ENCODE measurements at regions not wholly inside any gene's neighbourhood (a gene's known extent, or its start where the extent isn't known, plus 50 kb on each side); places are given as distances from the start of the nearest gene placed in this dataset.

- H3K4me2 ChIP-seq (ENCODE audit: low read depth, low read length, poor library complexity, severe bottlenecking): no peak overlapping the region
- H3K27me3 ChIP-seq (ENCODE audit: low read length): no peaks in the 10 kb centered on the region
- H3K9me3 ChIP-seq (ENCODE audit: insufficient read depth, low read length): no peaks in the 10 kb centered on the region
- no peaks in the 10 kb centered on the region for H4K20me1 ChIP-seq (ENCODE audit: low read depth, low read length)
- H3K79me2 ChIP-seq (ENCODE audit: insufficient read depth, low read length): no peaks in the 10 kb centered on the region
- H3K9me2 ChIP-seq (replicated peaks; ENCODE audit: insufficient read depth, low read length): no peaks in the 10 kb centered on the region
- H3K27ac ChIP-seq (ENCODE audit: low read depth, low read length): no peak overlapping the region
- H3K36me3 ChIP-seq (ENCODE audit: low read length): no peaks in the 10 kb centered on the region
- no peak overlapping the region for H2AFZ ChIP-seq (ENCODE audit: low read depth, low read length, severe bottlenecking)
- H3F3A ChIP-seq (ENCODE audit: insufficient read depth): no peaks in the 10 kb centered on the region
- no peak for TF ChIP-seq CTCF (IDR thresholded peaks at IDR 0.05; ENCODE audit: insufficient read depth, low read length, poor library complexity, severe bottlenecking)
- no peak for TF ChIP-seq EZH2phosphoT487 (conservative IDR thresholded peaks at IDR 0.05; ENCODE audit: low read length)
- H3K4me3 ChIP-seq (ENCODE audit: insufficient read depth, low read length, poor library complexity, severe bottlenecking): no peak overlapping the region
- no peak overlapping the region for H3K9ac ChIP-seq (ENCODE audit: low read length)
Measured at GRCh38 chr7:156089222-156089621, 277.0 kb upstream of the SHH start.

GRCh38 chr7:156088115-156088514 is 275.9 kb upstream of the SHH start:
- Histone ChIP-seq H2AFZ (ENCODE audit: low read depth, low read length, severe bottlenecking) (no peak overlapping the region), H3K36me3 (ENCODE audit: low read length) (no peaks in the 10 kb centered on the region), H4K20me1 (ENCODE audit: low read depth, low read length) (no peaks in the 10 kb centered on the region), H3K79me2 (ENCODE audit: insufficient read depth, low read length) (no peaks in the 10 kb centered on the region), H3K27me3 (ENCODE audit: low read length) (no peaks in the 10 kb centered on the region), H3F3A (ENCODE audit: insufficient read depth) (no peaks in the 10 kb centered on the region), H3K9me3 (ENCODE audit: insufficient read depth, low read length) (no peaks in the 10 kb centered on the region), H3K9me2 (replicated peaks; ENCODE audit: insufficient read depth, low read length) (no peaks in the 10 kb centered on the region), H3K4me3 (ENCODE audit: insufficient read depth, low read length, poor library complexity, severe bottlenecking) (no peak overlapping the region), H3K27ac (ENCODE audit: low read depth, low read length) (no peak overlapping the region), H3K4me2 (ENCODE audit: low read depth, low read length, poor library complexity, severe bottlenecking) (no peak overlapping the region), H3K9ac (ENCODE audit: low read length) (no peak overlapping the region)
- TF ChIP-seq EZH2phosphoT487 (conservative IDR thresholded peaks at IDR 0.05; ENCODE audit: low read length) (no peak), CTCF (IDR thresholded peaks at IDR 0.05; ENCODE audit: insufficient read depth, low read length, poor library complexity, severe bottlenecking) (no peak)

- H4K20me1 ChIP-seq (ENCODE audit: low read depth, low read length): no peaks in the 10 kb centered on the region
- no peak overlapping the region for H3K9ac ChIP-seq (ENCODE audit: low read length)
- H3K27ac ChIP-seq (ENCODE audit: low read depth, low read length): no peak overlapping the region
- no peak overlapping the region for H2AFZ ChIP-seq (ENCODE audit: low read depth, low read length, severe bottlenecking)
- no peaks in the 10 kb centered on the region for H3K9me3 ChIP-seq (ENCODE audit: insufficient read depth, low read length)
- no peaks in the 10 kb centered on the region for H3K36me3 ChIP-seq (ENCODE audit: low read length)
- no peaks in the 10 kb centered on the region for H3K79me2 ChIP-seq (ENCODE audit: insufficient read depth, low read length)
- H3K9me2 ChIP-seq (replicated peaks; ENCODE audit: insufficient read depth, low read length): no peaks in the 10 kb centered on the region
- H3F3A ChIP-seq (ENCODE audit: insufficient read depth): no peaks in the 10 kb centered on the region
- H3K27me3 ChIP-seq (ENCODE audit: low read length): 0 out of 2 replicates have a peak, but pooled peaks cover 2% of the 10 kb centered on the region
- H3K4me3 ChIP-seq (ENCODE audit: insufficient read depth, low read length, poor library complexity, severe bottlenecking): no peak overlapping the region
- TF ChIP-seq CTCF (IDR thresholded peaks at IDR 0.05; ENCODE audit: insufficient read depth, low read length, poor library complexity, severe bottlenecking) (no peak), EZH2phosphoT487 (conservative IDR thresholded peaks at IDR 0.05; ENCODE audit: low read length) (no peak)
- H3K4me2 ChIP-seq (ENCODE audit: low read depth, low read length, poor library complexity, severe bottlenecking): no peak overlapping the region
Measured at GRCh38 chr7:156082048-156083040, 270.1 kb upstream of the SHH start.
